GM21529 (cell line): ENCODE measurements at regions not wholly inside any gene's neighbourhood (a gene's known extent, or its start where the extent isn't known, plus 50 kb on each side); places are given as distances from the start of the nearest gene placed in this dataset.

ENCODE experiments used
- ATAC-seq: cut with Tn5 transposase; IDR thresholded peaks from one replicate; pipeline ENCODE4 v1.9.1; 2021; ENCODE audit not compliant: unreplicated experiment

GRCh38 chr2:106706283-106706682, 179.7 kb downstream of the ST6GAL2 start:
- ATAC-seq, result no peak

- no peak for ATAC-seq
These were observed 177.8 kb downstream of the ST6GAL2 start for GRCh38 chr2:106708209-106708608.

- ATAC-seq, result no peak
These were observed 176.7 kb downstream of the ST6GAL2 start for GRCh38 chr2:106709229-106709628.

- no peak for ATAC-seq
These were observed 166.7 kb downstream of the ST6GAL2 start for GRCh38 chr2:106719222-106719621.

GRCh38 chr2:106720026-106720425, 165.9 kb downstream of the ST6GAL2 start:
- ATAC-seq, result no peak

GRCh38 chr2:106724301-106724794, 161.6 kb downstream of the ST6GAL2 start:
- no peak for ATAC-seq

- ATAC-seq, result no peak
These were observed 151.8 kb downstream of the ST6GAL2 start for GRCh38 chr2:106734165-106734564.

- no peak for ATAC-seq
These were observed 150.2 kb downstream of the ST6GAL2 start for GRCh38 chr2:106735807-106736206.

GRCh38 chr2:106736221-106736620, 149.7 kb downstream of the ST6GAL2 start:
- no peak for ATAC-seq

- no peak for ATAC-seq
These were observed 140.5 kb downstream of the ST6GAL2 start for GRCh38 chr2:106745468-106745867.

- ATAC-seq, result no peak
These were observed 136.1 kb downstream of the ST6GAL2 start for GRCh38 chr2:106749823-106750222.
